Keratinocyte (primary cell): ENCODE measurements at regions not wholly inside any gene's neighbourhood (a gene's known extent, or its start where the extent isn't known, plus 50 kb on each side); places are given as distances from the start of the nearest gene placed in this dataset.

Source experiments
- DNase-seq: peaks from one replicate; pipeline ENCODE4 v3.0.0-alpha.2; 2011; ENCODE audit warnings: low read depth, missing footprints, low spot score
- FAIRE-seq: peaks from 2 replicates; lab custom pipeline; 2011; peaks lifted over from hg19 to GRCh38; lab: Jason Lieb, UNC
- H2AFZ ChIP-seq: 2 replicates; pipeline ENCODE4 v1.6.0; 2012; ENCODE audit warnings: low read length, control low read depth, inconsistent platforms; ENCODE audit not compliant: control insufficient read depth
- H3K27ac ChIP-seq: 2 replicates; pipeline ENCODE4 v1.5.1; 2011; ENCODE audit warnings: low read length; ENCODE audit not compliant: control insufficient read depth, insufficient read depth
- H3K27me3 ChIP-seq: 3 replicates; pipeline ENCODE4 v1.6.0; 2011; ENCODE audit warnings: low read length; ENCODE audit not compliant: control insufficient read depth, insufficient read depth; ENCODE audit errors: extremely low read depth
- H3K36me3 ChIP-seq, 2 experiments: 2 replicates in 1 of 2; 3 replicates in 1 of 2; pipeline ENCODE4 v1.5.1; 2011; ENCODE audit warnings: low read length in 2 of 2, mild to moderate bottlenecking in 1 of 2; ENCODE audit not compliant: control insufficient read depth in 2 of 2, insufficient read depth in 2 of 2; ENCODE audit errors: extremely low read depth in 1 of 2
- H3K4me1 ChIP-seq: 3 replicates; pipeline ENCODE4 v1.5.1; 2011; ENCODE audit warnings: low read length; ENCODE audit not compliant: control insufficient read depth, insufficient read depth; ENCODE audit errors: extremely low read depth
- H3K4me2 ChIP-seq: 3 replicates; pipeline ENCODE4 v1.6.0; 2011; ENCODE audit warnings: low read depth, low read length; ENCODE audit not compliant: control insufficient read depth, insufficient read depth; ENCODE audit errors: extremely low read depth
- H3K4me3 ChIP-seq, 3 experiments: fragments of 200-600 bp in 1 of 3; sonication (generic) in 1 of 3; 2 replicates in 2 of 3; 3 replicates in 1 of 3; pipeline ENCODE4 v1.5.1; 2011 to 2016; ENCODE audit warnings: low read length in 3 of 3, mild to moderate bottlenecking in 3 of 3, control low read depth in 2 of 3, inconsistent platforms in 1 of 3, low read depth in 1 of 3, mixed read lengths in 1 of 3, mixed run types in 1 of 3, moderate library complexity in 1 of 3; ENCODE audit not compliant: control insufficient read depth in 2 of 3, insufficient read depth in 2 of 3; ENCODE audit errors: extremely low read depth in 1 of 3
- H3K79me2 ChIP-seq: 2 replicates; pipeline ENCODE4 v1.6.0; 2012; ENCODE audit warnings: low read length; ENCODE audit not compliant: control insufficient read depth, insufficient read depth
- H3K9ac ChIP-seq: 3 replicates; pipeline ENCODE4 v1.6.0; 2011; ENCODE audit warnings: low read length; ENCODE audit not compliant: control insufficient read depth, insufficient read depth; ENCODE audit errors: extremely low read depth
- H3K9me1 ChIP-seq: 3 replicates; pipeline ENCODE4 v1.6.0; 2011; ENCODE audit warnings: low read length; ENCODE audit not compliant: control insufficient read depth, insufficient read depth; ENCODE audit errors: extremely low read depth
- H3K9me3 ChIP-seq: 2 replicates; pipeline ENCODE4 v1.5.1; 2012; ENCODE audit warnings: low read depth, low read length; ENCODE audit not compliant: control insufficient read depth
- H4K20me1 ChIP-seq: 3 replicates; pipeline ENCODE4 v1.6.0; 2011; ENCODE audit warnings: low read length; ENCODE audit not compliant: control insufficient read depth, insufficient read depth; ENCODE audit errors: extremely low read depth
- EZH2 ChIP-seq: IDR thresholded peaks from one replicate; pipeline ENCODE4 v1.6.1; 2012; ENCODE audit warnings: inconsistent platforms, mild to moderate bottlenecking, low read length, moderate library complexity
- dilution Hi-C: fragments of 300-500 bp; cut with MboI; formaldehyde crosslinking; loops from one replicate; pipeline ENCODE4 v1.7.0; 2020; ENCODE audit warnings: low sequenced_read_pairs; ENCODE audit not compliant: extremely low pct_ligation_motif_present
- TF ChIP-seq, protein P1 (sequence below), 3 experiments: IDR thresholded peaks in 1 of 3; conservative IDR thresholded peaks in 1 of 3; optimal IDR thresholded peaks in 1 of 3; 2 replicates in 2 of 3; 3 replicates in 1 of 3; pipeline versions ENCODE3 to v1.5.1; 2011; ENCODE audit warnings: low read length in 3 of 3, mild to moderate bottlenecking in 3 of 3, moderate library complexity in 2 of 3, control low read depth in 1 of 3, inconsistent platforms in 1 of 3; ENCODE audit not compliant: insufficient read depth in 2 of 3; ENCODE audit errors: extremely low read depth in 1 of 3

DNA sequence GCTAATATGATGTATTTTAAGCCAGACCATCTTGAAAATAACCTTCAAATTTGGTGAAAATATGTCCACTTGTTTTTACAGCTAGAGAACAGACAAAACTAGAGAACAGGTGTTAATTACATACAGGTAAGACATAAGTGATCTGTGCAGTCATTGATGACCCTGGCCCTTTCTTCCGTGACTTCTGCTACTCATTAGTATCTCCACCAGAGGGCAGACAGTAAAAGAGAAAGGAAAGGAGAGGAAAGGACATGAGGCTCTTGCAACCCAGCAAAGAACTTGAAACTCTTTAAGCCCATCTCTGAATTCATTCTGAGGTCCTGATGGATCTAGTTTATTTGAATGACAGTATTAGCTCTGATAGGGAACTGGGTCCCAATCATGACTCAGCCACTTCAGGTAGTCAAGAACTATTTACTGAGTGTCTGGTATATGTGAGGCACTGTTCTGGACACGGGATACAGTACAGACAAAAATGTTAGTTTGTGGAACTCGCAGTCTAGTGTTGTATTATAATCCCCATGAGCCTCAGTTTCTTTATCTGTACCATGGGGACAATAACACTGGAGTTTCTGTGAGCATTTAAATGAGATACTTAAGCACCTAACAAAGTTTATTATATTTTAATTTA is 121.0 kb upstream of the TEX13D start:
- H3K36me3 ChIP-seq = no peaks in the 10 kb centered on the region
- no peaks in the 10 kb centered on the region for H3K4me1 ChIP-seq
- H3K27ac ChIP-seq = no peak overlapping the region
- H2AFZ ChIP-seq = no peak overlapping the region
- H3K4me3 ChIP-seq = no peak overlapping the region
- peak; percentile 81 for FAIRE-seq
- H3K9me3 ChIP-seq = no peaks in the 10 kb centered on the region
- H3K79me2 ChIP-seq = no peaks in the 10 kb centered on the region
- no peaks in the 10 kb centered on the region for H3K9me1 ChIP-seq
- no peaks in the 10 kb centered on the region for H3K27me3 ChIP-seq
- no peak overlapping the region for H3K9ac ChIP-seq
- no peaks in the 10 kb centered on the region for H4K20me1 ChIP-seq
- no peak overlapping the region for H3K4me2 ChIP-seq
- no peak for DNase-seq
- no peak for TF ChIP-seq EZH2
- TF ChIP-seq, protein P1, sequence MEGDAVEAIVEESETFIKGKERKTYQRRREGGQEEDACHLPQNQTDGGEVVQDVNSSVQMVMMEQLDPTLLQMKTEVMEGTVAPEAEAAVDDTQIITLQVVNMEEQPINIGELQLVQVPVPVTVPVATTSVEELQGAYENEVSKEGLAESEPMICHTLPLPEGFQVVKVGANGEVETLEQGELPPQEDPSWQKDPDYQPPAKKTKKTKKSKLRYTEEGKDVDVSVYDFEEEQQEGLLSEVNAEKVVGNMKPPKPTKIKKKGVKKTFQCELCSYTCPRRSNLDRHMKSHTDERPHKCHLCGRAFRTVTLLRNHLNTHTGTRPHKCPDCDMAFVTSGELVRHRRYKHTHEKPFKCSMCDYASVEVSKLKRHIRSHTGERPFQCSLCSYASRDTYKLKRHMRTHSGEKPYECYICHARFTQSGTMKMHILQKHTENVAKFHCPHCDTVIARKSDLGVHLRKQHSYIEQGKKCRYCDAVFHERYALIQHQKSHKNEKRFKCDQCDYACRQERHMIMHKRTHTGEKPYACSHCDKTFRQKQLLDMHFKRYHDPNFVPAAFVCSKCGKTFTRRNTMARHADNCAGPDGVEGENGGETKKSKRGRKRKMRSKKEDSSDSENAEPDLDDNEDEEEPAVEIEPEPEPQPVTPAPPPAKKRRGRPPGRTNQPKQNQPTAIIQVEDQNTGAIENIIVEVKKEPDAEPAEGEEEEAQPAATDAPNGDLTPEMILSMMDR (optimal IDR thresholded peaks at IDR 0.05 in 1 of 3, IDR thresholded peaks at IDR 0.05 in 1 of 3, conservative IDR thresholded peaks at IDR 0.05 in 1 of 3; ENCODE audit: extremely low read depth in 1 of 3, insufficient read depth in 2 of 3, low read length in 3 of 3) = peak; percentile 56 to 70 (median 60)
- dilution Hi-C loops = no loop called here

DNA sequence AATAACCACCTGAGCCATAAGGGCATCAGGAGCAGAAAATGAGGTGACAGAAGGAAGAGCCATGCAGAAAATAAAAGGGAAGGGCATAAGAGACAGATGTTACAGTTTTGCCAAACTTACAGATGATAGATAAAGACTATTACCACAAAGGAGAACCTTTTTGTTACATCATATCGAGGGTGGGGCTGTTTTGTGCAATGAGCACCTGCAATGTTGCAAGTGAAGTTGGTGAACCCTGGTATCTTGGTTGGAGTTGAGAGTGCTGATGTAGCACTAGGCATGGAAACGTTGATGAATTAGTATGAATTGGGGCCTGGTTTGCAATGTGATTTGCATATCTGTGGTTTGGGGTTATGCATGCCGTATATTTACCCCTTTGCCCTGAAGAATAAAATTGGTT is 119.8 kb upstream of the TEX13D start:
- Histone ChIP-seq H4K20me1 (no peaks in the 10 kb centered on the region), H2AFZ (no peak overlapping the region), H3K4me1 (peaks cover 9% of the 10 kb centered on the region), H3K9me3 (no peaks in the 10 kb centered on the region), H3K79me2 (no peaks in the 10 kb centered on the region), H3K36me3 (no peaks in the 10 kb centered on the region), H3K27ac (no peak overlapping the region), H3K4me3 (no peak overlapping the region), H3K27me3 (no peaks in the 10 kb centered on the region), H3K4me2 (no peak overlapping the region), H3K9ac (no peak overlapping the region), H3K9me1 (no peaks in the 10 kb centered on the region)
- TF ChIP-seq EZH2 = no peak
- TF ChIP-seq, protein P1 (optimal IDR thresholded peaks at IDR 0.05 in 1 of 3, IDR thresholded peaks at IDR 0.05 in 1 of 3, conservative IDR thresholded peaks at IDR 0.05 in 1 of 3; ENCODE audit: extremely low read depth in 1 of 3, insufficient read depth in 2 of 3, low read length in 3 of 3) = no peak
- dilution Hi-C loops = no loop called here
- DNase-seq (no peak), FAIRE-seq (no peak)
